Parathyroid adenoma (tissue), 2 donors: ENCODE measurements at regions not wholly inside any gene's neighbourhood (a gene's known extent, or its start where the extent isn't known, plus 50 kb on each side); places are given as distances from the start of the nearest gene placed in this dataset.

Experiments used
- H2AFZ ChIP-seq: fragments of 300-600 bp; sonication (generic); one replicate; pipeline ENCODE4 v1.7.0; 2017; ENCODE audit warnings: antibody characterized with exemption, mild to moderate bottlenecking
- H3K27ac ChIP-seq: fragments of 300-600 bp; sonication (generic); one replicate; pipeline ENCODE4 v1.7.0; 2017
- H3K27me3 ChIP-seq: fragments of 300-600 bp; sonication (generic); one replicate; pipeline ENCODE4 v1.7.0; 2017; ENCODE audit warnings: low read length; ENCODE audit not compliant: control insufficient read depth, insufficient read depth
- H3K36me3 ChIP-seq: fragments of 300-600 bp; sonication (generic); one replicate; pipeline ENCODE4 v1.7.0; 2017; ENCODE audit warnings: low read length; ENCODE audit not compliant: control insufficient read depth, insufficient read depth
- H3K4me1 ChIP-seq: fragments of 300-600 bp; sonication (generic); one replicate; pipeline ENCODE4 v1.7.0; 2017; ENCODE audit warnings: control low read depth
- H3K4me2 ChIP-seq: fragments of 300-600 bp; sonication (generic); one replicate; pipeline ENCODE4 v1.7.0; 2017; ENCODE audit warnings: low read length
- H3K4me3 ChIP-seq: fragments of 300-600 bp; sonication (generic); one replicate; pipeline ENCODE4 v1.7.0; 2017; ENCODE audit warnings: low read depth, low read length
- H3K79me2 ChIP-seq: fragments of 300-600 bp; sonication (generic); one replicate; pipeline ENCODE4 v1.7.0; 2017; ENCODE audit warnings: control low read depth
- H3K9ac ChIP-seq: fragments of 300-600 bp; sonication (generic); one replicate; pipeline ENCODE4 v1.7.0; 2017; ENCODE audit warnings: mild to moderate bottlenecking
- H3K9me3 ChIP-seq: fragments of 300-600 bp; sonication (generic); one replicate; pipeline ENCODE4 v1.7.0; 2017; ENCODE audit warnings: low read length; ENCODE audit not compliant: control insufficient read depth
- TF ChIP-seq, protein P1 (sequence below): fragments of 300-600 bp; sonication (generic); IDR thresholded peaks from one replicate; pipeline ENCODE4 v1.7.0; 2017; ENCODE audit warnings: antibody characterized with exemption, mild to moderate bottlenecking
- donor health status: primary hyperparathyroidism.

DNA sequence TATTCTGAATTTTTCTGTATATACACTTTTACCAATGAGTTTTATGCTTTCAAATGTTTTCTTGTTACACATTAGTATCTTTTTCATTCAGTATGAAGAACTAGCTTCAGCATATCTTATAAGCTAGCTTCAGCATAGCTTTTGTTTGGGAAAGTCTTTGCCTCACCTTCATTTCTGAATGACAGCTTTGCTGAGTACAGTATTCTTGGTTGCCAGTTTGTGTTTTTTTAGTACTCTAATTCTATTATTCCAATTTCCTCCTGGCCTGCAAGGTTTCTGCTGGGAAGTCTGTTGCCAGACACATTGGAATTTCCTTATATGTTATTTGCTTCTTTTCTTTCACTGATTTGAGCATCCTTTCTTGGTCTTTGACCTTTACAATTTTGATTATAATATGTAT lies 278.8 kb downstream of the SPATA18 start:
- H3K79me2 ChIP-seq: no peaks in the 10 kb centered on the region
- no peak overlapping the region for H3K9ac ChIP-seq
- no peak overlapping the region for H2AFZ ChIP-seq
- TF ChIP-seq, protein P1, sequence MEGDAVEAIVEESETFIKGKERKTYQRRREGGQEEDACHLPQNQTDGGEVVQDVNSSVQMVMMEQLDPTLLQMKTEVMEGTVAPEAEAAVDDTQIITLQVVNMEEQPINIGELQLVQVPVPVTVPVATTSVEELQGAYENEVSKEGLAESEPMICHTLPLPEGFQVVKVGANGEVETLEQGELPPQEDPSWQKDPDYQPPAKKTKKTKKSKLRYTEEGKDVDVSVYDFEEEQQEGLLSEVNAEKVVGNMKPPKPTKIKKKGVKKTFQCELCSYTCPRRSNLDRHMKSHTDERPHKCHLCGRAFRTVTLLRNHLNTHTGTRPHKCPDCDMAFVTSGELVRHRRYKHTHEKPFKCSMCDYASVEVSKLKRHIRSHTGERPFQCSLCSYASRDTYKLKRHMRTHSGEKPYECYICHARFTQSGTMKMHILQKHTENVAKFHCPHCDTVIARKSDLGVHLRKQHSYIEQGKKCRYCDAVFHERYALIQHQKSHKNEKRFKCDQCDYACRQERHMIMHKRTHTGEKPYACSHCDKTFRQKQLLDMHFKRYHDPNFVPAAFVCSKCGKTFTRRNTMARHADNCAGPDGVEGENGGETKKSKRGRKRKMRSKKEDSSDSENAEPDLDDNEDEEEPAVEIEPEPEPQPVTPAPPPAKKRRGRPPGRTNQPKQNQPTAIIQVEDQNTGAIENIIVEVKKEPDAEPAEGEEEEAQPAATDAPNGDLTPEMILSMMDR: no peak
- H3K4me1 ChIP-seq: no peaks in the 10 kb centered on the region
- no peak overlapping the region for H3K4me3 ChIP-seq
- no peak overlapping the region for H3K4me2 ChIP-seq
- no peaks in the 10 kb centered on the region for H3K27me3 ChIP-seq
- no peak overlapping the region for H3K27ac ChIP-seq
- H3K9me3 ChIP-seq: no peaks in the 10 kb centered on the region
- no peaks in the 10 kb centered on the region for H3K36me3 ChIP-seq

DNA sequence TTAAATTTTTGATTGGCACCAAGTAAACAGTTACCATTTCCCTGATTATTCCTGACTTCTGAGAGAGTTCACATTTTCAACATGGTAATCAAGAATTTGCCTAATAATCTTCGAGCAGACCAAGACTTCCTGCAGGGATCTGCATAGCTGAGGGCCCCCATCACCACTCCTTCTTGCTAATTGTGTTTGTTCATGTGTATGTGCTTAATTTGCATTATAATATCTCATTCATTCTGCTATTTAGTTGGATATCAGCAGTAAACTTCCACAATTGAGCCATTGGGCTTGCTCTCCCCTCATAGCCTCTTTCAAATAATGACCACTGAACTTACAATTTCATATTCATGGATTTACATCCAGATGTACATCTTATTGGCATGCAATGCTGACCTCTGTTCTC lies 292.5 kb downstream of the SPATA18 start:
- H3K27me3 ChIP-seq: no peaks in the 10 kb centered on the region
- H2AFZ ChIP-seq: no peak overlapping the region
- no peaks in the 10 kb centered on the region for H3K79me2 ChIP-seq
- H3K9me3 ChIP-seq: no peaks in the 10 kb centered on the region
- TF ChIP-seq, protein P1: no peak
- H3K4me2 ChIP-seq: no peak overlapping the region
- no peaks in the 10 kb centered on the region for H3K36me3 ChIP-seq
- no peak overlapping the region for H3K4me3 ChIP-seq
- no peaks in the 10 kb centered on the region for H3K4me1 ChIP-seq
- H3K27ac ChIP-seq: no peak overlapping the region
- no peak overlapping the region for H3K9ac ChIP-seq

DNA sequence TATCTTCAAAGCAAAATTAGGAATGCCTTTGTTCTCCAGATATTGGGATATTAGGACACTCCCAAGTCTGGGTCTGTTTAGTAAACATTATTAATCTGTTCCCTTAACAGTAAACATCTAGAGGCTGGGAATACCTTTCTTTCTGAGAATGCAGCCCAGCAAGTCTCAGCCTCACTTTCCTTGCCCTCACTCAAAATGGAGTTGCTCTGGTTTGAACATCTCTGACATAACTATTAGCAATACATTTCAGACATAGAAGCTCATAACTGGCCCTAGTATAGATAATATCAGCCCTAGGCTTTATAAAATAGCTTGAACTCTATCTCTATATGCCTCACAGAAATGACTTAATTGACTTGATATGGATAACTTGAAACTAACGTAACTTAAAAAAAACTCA lies 299.8 kb downstream of the SPATA18 start:
- no peak overlapping the region for H2AFZ ChIP-seq
- H3K36me3 ChIP-seq: no peaks in the 10 kb centered on the region
- H3K9me3 ChIP-seq: no peaks in the 10 kb centered on the region
- H3K4me3 ChIP-seq: no peak overlapping the region
- H3K9ac ChIP-seq: no peak overlapping the region
- no peak overlapping the region for H3K27ac ChIP-seq
- H3K79me2 ChIP-seq: no peaks in the 10 kb centered on the region
- no peaks in the 10 kb centered on the region for H3K27me3 ChIP-seq
- H3K4me1 ChIP-seq: peaks cover 4% of the 10 kb centered on the region
- TF ChIP-seq, protein P1: no peak
- H3K4me2 ChIP-seq: no peak overlapping the region

DNA sequence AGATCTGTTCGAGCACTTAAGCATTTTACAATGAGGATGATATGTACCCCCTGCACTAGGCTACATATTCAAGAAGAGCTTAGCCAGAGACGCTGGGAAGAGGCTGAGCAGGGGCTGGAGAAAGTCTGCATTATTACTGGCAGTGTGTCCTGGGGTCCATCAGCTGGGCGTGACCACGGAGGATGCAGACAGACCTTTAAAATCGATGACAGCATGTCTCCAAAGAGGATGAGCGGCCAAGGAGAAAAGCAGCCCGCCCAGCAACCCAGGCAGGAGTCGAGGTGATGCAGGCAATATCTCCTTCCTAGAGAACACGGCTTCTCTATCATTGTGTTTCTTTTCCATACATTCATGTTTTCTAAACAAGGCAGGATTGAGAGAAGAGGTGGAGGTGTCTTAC lies 300.7 kb downstream of the USP46 start:
- H3K4me2 ChIP-seq: no peak overlapping the region
- TF ChIP-seq, protein P1: no peak

DNA sequence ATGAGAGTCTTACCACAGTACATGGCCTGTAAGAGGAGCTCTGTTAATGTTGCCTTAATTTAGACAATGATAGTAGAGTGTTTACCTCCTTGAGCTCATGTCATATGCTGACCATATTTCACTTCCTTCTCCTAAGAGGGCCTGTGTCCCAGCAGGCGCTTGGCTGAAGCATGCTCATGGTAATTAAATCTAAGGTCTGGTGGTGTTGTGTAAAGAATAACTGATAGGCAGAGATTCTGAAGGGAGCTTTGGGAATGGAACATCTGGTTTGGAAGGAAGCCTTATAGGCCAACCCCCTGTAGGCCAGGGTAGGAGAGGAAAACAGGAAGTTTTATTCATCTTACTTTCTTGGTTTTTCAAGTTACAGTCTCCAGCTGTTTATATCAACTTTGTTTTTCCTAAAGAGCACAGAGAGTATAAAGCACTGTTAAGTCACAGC lies 300.2 kb downstream of the USP46 start:
- Histone ChIP-seq H2AFZ (no peak overlapping the region), H3K4me2 (no peak overlapping the region), H3K36me3 (no peaks in the 10 kb centered on the region), H3K4me3 (no peak overlapping the region), H3K9ac (no peak overlapping the region), H3K27me3 (no peaks in the 10 kb centered on the region), H3K27ac (no peak overlapping the region), H3K4me1 (no peaks in the 10 kb centered on the region), H3K79me2 (no peaks in the 10 kb centered on the region), H3K9me3 (no peaks in the 10 kb centered on the region)
- TF ChIP-seq, protein P1: no peak

More for the DNA sequence above, 300.7 kb downstream of the USP46 start:
- Histone ChIP-seq H3K4me1 (peaks cover under 1% of the 10 kb centered on the region), H3K9me3 (no peaks in the 10 kb centered on the region), H2AFZ (no peak overlapping the region), H3K9ac (no peak overlapping the region), H3K36me3 (no peaks in the 10 kb centered on the region), H3K27me3 (no peaks in the 10 kb centered on the region), H3K27ac (no peak overlapping the region), H3K4me3 (no peak overlapping the region), H3K79me2 (no peaks in the 10 kb centered on the region)
